Stimulated activated naive CD4-positive, alpha-beta T cell (primary cell): ENCODE measurements at regions not wholly inside any gene's neighbourhood (a gene's known extent, or its start where the extent isn't known, plus 50 kb on each side); places are given as distances from the start of the nearest gene placed in this dataset.

Experiments
- DNase-seq, 6 experiments: peaks; one replicate each; lab custom pipeline; 2025; lab: John Stamatoyannopoulos, UW

DNA sequence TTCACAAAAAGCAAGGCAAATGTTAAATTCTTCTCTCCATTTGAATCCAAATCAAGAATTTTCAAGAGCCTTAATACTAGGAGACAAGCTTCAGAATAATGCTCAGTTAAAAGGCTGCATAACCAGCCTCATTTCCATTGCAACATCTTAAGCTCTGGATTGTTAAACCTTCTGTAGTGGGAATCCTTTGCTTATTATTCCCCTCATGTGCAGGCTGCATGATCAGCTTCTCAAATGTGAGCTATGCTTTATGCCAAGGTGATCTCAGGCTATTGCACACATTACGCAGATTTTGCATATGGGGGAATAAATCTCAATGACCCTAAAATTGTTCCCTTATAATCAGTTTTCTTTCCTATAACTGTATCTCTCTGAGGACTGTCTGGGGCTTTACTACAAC lies 71.7 kb upstream of the CCDC196 start:
- DNase-seq, result no peak

DNA sequence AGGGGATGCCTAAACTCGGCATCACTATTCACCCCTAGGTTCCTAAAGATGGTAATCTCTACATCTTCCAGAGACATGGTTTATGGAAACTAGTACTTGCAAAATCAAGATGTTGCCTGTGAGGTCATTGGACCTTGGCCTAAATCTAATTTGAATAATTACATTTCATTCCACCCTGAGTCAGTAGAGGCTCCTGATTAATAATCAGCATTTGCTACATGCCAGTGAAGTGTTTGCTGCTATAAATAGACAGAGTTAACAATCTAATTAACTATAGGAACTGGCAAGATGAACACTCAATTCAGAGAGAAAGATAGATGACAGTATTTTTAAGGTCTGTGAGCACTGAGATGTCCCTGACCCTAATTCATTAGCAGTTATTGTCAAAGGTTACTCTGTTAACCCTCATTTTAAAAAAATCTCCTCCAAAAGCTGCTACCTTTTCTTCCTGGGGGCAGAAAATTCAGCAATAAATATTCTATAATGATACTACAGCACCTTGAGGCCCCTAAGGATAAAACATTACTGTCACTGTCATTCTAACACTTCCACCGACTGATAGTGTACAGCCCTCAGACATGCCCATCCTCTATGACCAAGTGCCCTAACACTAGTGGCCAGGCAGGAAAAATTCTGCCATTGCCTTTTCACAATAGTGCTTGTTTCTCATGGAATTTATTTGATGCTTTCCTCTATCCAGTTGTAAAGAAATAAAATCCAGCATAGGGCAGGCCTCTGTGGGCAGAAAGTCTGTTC lies 65.7 kb upstream of the CCDC196 start:
- DNase-seq, result no peak

DNA sequence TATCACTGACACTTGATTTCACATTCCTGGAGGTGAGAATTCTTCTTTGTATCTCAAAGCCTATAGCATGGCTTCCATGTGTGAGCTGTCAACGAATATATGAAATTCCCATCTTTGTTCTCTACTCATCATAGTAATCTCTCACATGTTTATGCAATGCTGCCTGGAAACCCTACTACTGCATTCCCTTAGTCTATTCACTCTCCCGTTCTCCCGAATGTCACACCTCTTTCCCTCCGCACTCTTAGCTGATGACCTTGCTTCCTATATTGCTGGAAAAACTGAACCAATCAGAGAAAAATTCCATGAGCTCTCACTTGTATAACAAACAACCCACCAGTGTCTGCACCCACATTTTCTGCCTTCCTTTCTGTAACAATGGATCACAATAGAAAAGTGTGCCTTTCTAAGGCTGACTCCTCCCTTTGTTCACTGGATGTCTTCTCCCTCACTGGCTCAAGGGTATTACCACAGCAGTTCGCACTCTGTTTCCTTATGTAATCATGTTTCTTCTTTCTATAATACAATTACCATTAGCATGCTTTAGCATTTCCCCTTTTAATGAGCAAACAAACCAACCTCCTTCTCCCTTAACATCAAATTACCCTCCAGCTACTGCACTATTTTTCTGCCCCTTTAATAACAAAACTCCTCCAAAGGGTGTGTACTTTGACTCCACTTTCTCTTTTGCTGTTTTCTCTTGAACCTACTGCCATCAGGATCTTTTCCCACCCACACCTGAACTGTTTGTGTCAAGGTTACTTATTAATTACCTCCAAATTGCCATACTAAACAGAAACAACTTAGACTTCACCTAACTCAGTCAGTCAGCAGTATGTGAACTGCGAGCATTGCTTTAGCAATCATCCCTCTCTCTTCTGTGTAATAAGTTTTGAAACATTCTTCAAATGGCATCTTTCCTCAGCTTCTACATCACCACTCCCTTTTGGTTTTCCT lies 63.9 kb upstream of the CCDC196 start:
- DNase-seq, result no peak

DNA sequence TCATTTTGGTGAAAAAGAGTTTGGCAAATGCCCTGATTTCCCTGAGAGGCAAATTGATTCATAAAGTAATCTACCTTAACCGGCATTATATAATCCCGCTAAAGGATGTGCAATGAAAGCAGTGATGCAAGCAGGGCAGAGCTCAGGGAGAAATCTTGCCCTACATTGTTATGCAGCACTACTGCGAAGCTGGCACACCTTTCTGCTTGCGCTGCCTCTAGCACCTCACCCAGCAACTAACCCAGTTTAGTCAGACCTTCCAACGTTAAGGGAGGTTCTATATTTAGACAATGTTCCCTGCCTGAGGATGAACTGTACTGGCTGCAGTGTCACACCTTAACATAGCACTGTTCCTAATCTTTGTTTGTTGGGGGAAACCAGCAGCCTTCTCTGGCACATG lies 60.8 kb upstream of the CCDC196 start:
- no peak for DNase-seq

DNA sequence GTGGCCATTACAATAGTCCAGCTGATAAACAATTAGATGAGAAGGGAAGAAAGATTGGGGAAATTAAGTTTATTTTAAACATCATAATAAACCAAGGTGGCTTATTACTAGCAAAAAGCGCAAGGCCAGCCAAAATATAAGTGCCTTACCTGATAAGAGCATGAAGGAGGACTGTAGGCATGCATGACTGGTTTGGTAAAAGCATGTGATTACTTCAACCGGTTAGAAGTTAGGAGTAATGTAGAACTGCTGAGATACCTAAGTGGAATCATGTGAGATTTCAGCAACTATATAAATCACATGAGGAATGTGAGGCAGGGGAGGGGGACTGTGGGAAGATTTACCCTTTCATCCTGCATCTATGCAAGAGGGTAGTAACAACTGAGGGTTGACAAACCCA lies 59.7 kb upstream of the CCDC196 start:
- DNase-seq, result no peak

DNA sequence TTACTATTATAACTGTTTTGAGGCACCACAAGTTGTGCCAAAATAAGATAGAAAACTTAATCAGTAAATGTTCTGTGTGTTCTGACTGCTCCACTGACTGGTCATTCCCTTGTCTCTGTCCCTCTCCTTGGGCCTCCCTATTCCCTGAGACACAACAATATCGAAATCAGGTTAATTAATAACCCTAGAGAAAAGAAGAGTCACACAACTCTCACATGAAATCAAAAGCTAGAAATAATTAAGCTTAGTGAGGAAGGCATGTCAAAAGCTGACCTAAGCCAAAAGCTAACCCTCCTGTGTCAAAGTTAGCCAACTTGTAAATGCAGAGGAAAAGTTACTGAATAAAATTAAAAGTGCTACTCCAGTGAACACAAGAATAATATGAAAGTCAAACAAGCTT lies 53.8 kb upstream of the CCDC196 start:
- no peak for DNase-seq

DNA sequence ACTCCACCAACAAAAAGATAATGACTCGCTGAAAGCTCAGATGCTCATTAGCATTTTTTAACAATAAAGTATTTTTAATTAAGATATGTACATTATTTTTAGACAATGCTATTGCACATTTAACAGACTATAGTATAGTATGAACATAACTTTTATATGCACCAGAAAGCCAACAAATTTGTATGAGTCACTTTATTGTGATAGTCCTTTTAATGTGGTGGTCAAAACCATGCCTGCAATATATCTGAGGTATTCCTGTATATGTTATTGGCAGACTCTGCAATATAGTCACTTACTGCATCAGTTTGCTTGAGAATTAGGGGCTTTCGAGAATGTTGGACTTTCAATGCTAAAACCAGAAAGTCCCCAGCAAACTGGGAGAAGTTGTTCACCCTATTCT lies 51.7 kb upstream of the CCDC196 start:
- DNase-seq, result no peak

DNA sequence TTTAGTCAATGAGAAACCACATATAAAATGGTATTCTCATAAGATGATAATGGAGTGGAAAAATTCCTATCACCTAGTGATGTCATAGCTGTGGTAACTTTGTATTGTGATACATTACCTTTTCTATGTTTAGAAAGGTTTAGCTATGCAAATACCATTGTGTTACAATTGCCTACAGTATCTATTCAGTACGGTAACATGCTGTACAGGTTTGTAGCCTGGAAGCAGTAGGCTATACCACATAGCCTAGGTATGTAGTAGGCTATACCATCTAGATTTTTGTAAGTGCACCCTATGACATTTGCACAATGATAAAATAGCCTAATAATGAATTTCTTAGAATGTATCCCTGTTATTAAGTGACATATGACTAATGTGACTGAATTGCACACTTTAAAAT lies 50.5 kb upstream of the CCDC196 start:
- DNase-seq, result no peak
